ENCODE measurements at regions not wholly inside any gene's neighbourhood (a gene's known extent, or its start where the extent isn't known, plus 50 kb on each side); places are given as distances from the start of the nearest gene placed in this dataset.
"Not testable (repeated sequence)": the region's sequence is repeated elsewhere in the genome, so short reads cannot be mapped to it uniquely, and the experiment has no call there.

DNA sequence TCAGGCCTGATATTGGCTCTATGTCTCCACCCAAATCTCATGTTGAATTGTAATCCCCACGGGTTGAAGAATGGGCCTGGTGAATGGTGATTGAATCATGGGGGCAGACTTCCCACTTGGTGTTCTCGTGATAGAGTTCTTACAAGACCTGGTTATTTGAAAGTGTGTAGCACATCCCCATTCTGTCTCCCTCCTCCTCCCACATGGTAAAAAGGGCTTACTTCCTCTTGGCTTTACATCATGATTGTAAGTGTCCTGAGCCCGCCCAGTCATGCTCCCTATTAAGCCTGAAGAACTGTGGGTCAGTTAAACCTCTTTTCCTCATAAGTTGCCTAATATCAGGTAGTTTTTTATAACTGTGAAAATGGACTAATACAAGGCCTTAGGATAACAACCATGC, 158.8 kb upstream of the ZNG1F start:
- DNase-seq, H3K4me3 Mint-ChIP-seq, H3K36me3 Mint-ChIP-seq, H3K27me3 Mint-ChIP-seq, H3K9me3 Mint-ChIP-seq, H3K27ac Mint-ChIP-seq, H3K4me1 Mint-ChIP-seq, POLR2A ChIA-PET, ATAC-seq: not testable (repeated sequence)

DNA sequence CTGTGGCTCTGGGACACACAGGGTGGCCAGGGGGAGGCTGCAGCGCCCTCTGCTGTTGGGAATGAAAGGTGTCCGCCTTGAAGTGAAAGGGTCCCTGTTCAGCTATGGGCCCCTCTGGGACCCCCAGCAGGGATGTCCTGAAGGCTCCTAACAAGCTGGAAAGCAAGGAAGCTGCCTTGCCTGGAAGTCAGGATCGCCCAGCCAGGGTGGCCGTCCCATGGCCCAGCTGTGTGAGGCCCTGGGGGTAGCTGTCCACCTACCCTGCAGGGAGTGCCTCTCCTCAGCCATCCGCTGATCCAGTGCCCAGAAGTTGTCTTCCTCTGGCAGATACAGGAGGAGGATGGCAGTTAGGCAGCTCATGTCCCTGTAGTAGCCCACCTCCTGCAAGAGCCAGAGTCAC, 143.4 kb upstream of the ZNG1F start:
- H3K9me3 Mint-ChIP-seq, H3K4me1 Mint-ChIP-seq, H3K36me3 Mint-ChIP-seq, H3K27me3 Mint-ChIP-seq, H3K27ac Mint-ChIP-seq, ATAC-seq, POLR2A ChIA-PET, H3K4me3 Mint-ChIP-seq: not testable (repeated sequence)
- DNase-seq = peak in 1 of 10 donors; percentile 10

DNA sequence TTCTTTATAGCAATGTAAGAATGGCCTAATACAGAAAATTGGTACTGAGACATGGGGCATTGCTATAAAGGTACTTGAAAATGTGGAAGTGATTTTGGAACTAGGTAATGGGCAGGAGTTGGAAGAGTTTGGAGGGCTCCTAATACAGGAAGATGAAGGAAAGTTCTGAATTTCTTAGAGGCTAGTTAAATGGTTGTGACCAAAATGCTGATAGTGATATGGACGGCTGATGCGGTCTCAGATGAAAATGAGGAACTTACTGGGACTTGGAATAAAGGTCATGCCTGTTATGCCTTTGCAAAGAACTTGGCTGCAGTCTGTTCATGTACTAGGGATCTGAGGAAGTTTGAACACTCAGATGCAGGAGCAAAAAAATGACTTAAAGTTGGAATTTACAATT, 132.2 kb upstream of the ZNG1F start:
- H3K4me1 Mint-ChIP-seq, H3K4me3 Mint-ChIP-seq, H3K27me3 Mint-ChIP-seq, POLR2A ChIA-PET, H3K9me3 Mint-ChIP-seq, H3K36me3 Mint-ChIP-seq, ATAC-seq, DNase-seq, H3K27ac Mint-ChIP-seq: not testable (repeated sequence)

DNA sequence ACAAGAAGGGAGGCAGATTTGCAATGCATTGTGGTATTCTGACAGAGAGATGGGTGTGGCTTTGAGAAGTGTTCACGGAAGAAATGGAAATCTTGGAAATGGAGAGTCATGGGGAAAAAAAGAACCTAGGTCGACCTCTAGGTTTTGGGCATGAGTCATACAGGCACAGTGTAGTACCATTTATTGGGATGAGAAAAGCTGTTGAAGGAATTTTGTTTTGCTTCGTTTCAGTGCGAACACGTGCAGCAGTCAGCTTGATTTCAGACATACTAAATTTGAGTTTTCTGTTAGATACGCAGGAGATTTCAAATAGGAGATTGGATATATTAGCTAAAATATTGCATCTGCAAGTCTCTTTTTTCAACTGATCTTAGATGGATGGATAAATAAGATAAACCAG, 119.8 kb upstream of the ZNG1F start:
- DNase-seq, H3K27ac Mint-ChIP-seq, H3K36me3 Mint-ChIP-seq, POLR2A ChIA-PET, H3K4me3 Mint-ChIP-seq, ATAC-seq, H3K9me3 Mint-ChIP-seq, H3K4me1 Mint-ChIP-seq: not testable (repeated sequence)
- H3K27me3 Mint-ChIP-seq = peaks cover 5 to 20% (median 9%) of the 10 kb centered on the region in 5 donors

DNA sequence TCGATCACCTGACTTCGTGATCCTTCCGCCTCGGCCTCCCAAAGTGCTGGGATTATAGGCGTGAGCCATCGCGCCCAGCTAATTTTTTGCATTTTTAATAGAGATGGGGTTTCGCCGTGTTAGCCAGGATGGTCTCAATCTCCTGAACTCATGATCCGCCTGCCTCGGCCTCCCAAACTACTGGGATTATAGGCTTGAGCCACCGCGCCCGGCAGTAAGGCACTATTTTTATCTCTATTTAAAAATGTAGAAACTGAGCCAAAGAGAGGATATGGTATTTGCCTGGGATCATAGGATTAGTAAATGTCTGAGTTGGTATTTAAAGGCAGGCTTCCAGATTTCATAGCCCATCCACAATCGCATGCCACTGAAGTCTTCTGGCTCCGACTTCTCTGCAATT, 96.6 kb upstream of the ZNG1F start:
- not testable (repeated sequence) for H3K27me3 Mint-ChIP-seq

DNA sequence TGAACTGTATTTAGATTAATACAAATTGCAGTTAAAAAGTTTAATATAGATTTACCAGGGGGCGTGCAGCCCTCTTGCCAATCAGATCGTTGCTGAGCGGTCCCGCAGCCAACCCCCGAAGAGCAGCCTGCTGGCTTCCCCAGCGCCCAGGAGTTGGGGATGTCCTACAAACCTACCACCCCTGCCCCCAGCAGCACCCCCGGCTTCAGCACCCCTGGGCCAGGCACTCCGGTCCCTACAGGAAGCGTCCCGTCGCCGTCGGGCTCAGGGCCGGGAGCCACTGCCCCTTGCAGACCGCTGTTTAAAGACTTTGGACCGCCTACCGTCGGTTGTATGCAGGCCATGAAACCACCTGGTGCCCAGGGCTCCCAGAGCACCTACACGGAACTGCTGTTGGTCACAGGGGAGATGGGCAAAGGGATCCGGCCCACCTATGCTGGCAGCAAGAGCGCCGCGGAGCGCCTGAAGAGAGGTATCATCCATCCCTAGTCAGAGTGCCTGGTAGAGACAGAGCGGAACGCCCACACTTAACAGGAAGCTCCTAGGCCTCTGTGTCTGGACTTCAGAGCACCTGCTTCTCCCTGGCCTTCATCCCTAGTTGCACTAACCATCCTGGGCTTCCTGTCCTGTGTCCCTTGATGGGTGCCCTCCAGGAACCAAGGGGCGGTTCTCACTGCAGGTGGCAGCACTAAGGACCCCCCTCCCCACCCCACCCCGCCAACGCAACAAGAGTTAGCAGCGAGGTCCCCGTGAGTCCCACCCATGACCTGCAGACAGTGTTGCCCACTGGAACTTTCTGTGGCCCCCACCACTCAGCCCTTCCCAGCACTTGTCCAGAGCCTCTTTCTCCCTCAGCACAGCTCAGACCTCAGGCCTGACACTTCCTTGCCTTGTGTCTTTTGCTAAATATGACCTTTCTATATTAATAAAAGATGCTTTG, 91.5 kb upstream of the ZNG1F start:
- POLR2A ChIA-PET, H3K27me3 Mint-ChIP-seq, H3K4me1 Mint-ChIP-seq, H3K36me3 Mint-ChIP-seq, DNase-seq, H3K9me3 Mint-ChIP-seq, H3K27ac Mint-ChIP-seq, ATAC-seq: not testable (repeated sequence)
- H3K4me3 Mint-ChIP-seq = peak overlapping the region in 1 of 10 donors; percentile 10

More for the DNA sequence above, 96.6 kb upstream of the ZNG1F start:
- H3K4me1 Mint-ChIP-seq, H3K36me3 Mint-ChIP-seq, H3K9me3 Mint-ChIP-seq, DNase-seq, POLR2A ChIA-PET, H3K4me3 Mint-ChIP-seq, ATAC-seq, H3K27ac Mint-ChIP-seq: not testable (repeated sequence)

GRCh38 chr9:41279437-41279836, 90.3 kb upstream of the ZNG1F start:
- H3K4me1 Mint-ChIP-seq, H3K27me3 Mint-ChIP-seq, H3K4me3 Mint-ChIP-seq, ATAC-seq, H3K9me3 Mint-ChIP-seq, POLR2A ChIA-PET, H3K36me3 Mint-ChIP-seq, DNase-seq, H3K27ac Mint-ChIP-seq: not testable (repeated sequence)

GRCh38 chr9:41279033-41279432, 89.9 kb upstream of the ZNG1F start:
- DNase-seq, H3K27ac Mint-ChIP-seq, H3K9me3 Mint-ChIP-seq, H3K4me1 Mint-ChIP-seq, ATAC-seq, H3K36me3 Mint-ChIP-seq, H3K27me3 Mint-ChIP-seq, H3K4me3 Mint-ChIP-seq, POLR2A ChIA-PET: not testable (repeated sequence)

DNA sequence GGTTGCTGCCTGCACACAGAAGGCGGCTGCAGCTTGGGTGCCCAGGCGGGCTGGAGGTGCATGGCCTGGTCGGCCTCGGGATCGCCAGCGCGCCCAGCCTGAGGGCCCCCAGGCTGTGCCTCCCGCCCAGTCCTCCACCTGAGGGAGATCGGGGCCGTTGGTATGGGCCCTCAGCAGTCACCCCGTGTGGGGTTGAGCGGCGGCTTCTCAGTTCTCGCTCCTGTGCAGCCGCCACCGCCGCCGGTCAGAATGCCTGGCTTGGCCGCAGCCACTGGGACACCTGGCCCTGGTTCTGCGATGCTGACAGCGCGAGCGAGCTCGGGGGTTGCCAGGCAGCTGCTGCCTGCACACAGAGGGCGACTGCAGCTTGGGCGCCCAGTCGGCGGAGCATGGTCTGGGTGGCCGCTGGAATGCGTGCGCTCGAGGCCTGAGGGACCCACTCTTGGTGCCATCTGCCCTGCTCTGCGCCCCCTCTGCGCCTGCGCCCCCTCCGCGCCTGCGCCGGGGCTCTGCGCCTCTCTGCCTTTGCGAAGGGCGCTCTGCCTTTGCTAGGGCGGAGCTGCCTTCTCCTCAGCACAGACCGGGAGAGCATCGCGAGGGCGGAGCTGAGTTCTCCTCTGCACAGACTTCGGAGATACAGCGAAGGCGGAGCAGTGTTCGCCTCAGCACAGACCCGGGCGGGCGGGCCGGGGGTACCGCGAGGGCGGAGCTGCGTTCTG, 84.6 kb upstream of the ZNG1F start:
- DNase-seq = peak; percentile 61 to 89 (median 70)
- H3K4me1 Mint-ChIP-seq, POLR2A ChIA-PET, H3K36me3 Mint-ChIP-seq, H3K9me3 Mint-ChIP-seq, H3K27me3 Mint-ChIP-seq: not testable (repeated sequence)
- peak overlapping the region in 4 of 10 donors; percentile 17 to 76 (median 43) for H3K27ac Mint-ChIP-seq
- ATAC-seq = peak; percentile 100
- H3K4me3 Mint-ChIP-seq = peak overlapping the region; percentile 61 to 81 (median 76)

- H3K27ac Mint-ChIP-seq, POLR2A ChIA-PET, H3K4me1 Mint-ChIP-seq, H3K36me3 Mint-ChIP-seq, ATAC-seq, H3K27me3 Mint-ChIP-seq, H3K9me3 Mint-ChIP-seq: not testable (repeated sequence)
- DNase-seq = peak in 6 of 10 donors; percentile 5 to 63 (median 33)
- peak overlapping the region in 6 of 10 donors; percentile 9 to 48 (median 40) for H3K4me3 Mint-ChIP-seq
Observed at GRCh38 chr9:41272879-41273548, 83.9 kb upstream of the ZNG1F start.

DNA sequence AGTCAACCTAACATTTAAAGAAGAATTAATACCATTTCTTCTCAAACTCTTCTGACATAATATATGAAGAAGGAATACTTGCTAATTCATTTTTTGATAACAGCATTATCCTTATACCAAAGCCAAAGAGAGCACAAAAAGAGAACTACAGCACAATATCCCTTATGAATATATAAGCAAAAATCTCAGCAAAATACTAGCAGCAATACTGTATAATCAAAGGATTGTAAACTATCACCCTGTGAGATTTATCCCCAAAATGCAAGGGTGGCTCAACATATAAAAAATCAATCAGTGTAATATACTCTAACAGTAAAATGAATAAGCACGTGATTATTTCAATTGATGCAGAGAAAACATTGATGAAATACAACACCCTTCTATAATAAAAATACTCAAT, 81.9 kb upstream of the ZNG1F start:
- not testable (repeated sequence) for H3K27ac Mint-ChIP-seq, H3K36me3 Mint-ChIP-seq, ATAC-seq

GRCh38 chr9:41269471-41269870, 80.4 kb upstream of the ZNG1F start:
- ATAC-seq, H3K27me3 Mint-ChIP-seq, H3K4me1 Mint-ChIP-seq, H3K9me3 Mint-ChIP-seq, DNase-seq, H3K27ac Mint-ChIP-seq, H3K4me3 Mint-ChIP-seq, H3K36me3 Mint-ChIP-seq, POLR2A ChIA-PET: not testable (repeated sequence)

More for the DNA sequence above, 81.9 kb upstream of the ZNG1F start:
- H3K4me3 Mint-ChIP-seq, H3K27me3 Mint-ChIP-seq, H3K9me3 Mint-ChIP-seq, H3K4me1 Mint-ChIP-seq, POLR2A ChIA-PET, DNase-seq: not testable (repeated sequence)

GRCh38 chr9:41269054-41269453, 79.9 kb upstream of the ZNG1F start:
- POLR2A ChIA-PET, H3K4me1 Mint-ChIP-seq: not testable (repeated sequence)

More at GRCh38 chr9:41269054-41269453, 79.9 kb upstream of the ZNG1F start:
- not testable (repeated sequence) for ATAC-seq, H3K36me3 Mint-ChIP-seq, H3K27me3 Mint-ChIP-seq, H3K9me3 Mint-ChIP-seq, H3K4me3 Mint-ChIP-seq, H3K27ac Mint-ChIP-seq
- DNase-seq = peak in 1 of 10 donors; percentile 63

Measured in naive thymus-derived CD8-positive, alpha-beta T cell (primary cell).